IPS-15b (cell line): ENCODE measurements at regions not wholly inside any gene's neighbourhood (a gene's known extent, or its start where the extent isn't known, plus 50 kb on each side); places are given as distances from the start of the nearest gene placed in this dataset.

ENCODE experiments used
- H3K27me3 ChIP-seq: one replicate; pipeline ENCODE4 v1.6.1; 2013; ENCODE audit warnings: low read length; ENCODE audit not compliant: control insufficient read depth, insufficient read depth
- H3K36me3 ChIP-seq: one replicate; pipeline ENCODE4 v1.6.1; 2013; ENCODE audit warnings: low read length; ENCODE audit not compliant: control insufficient read depth, insufficient read depth
- H3K4me1 ChIP-seq: one replicate; pipeline ENCODE4 v1.6.1; 2013; ENCODE audit warnings: mild to moderate bottlenecking, low read length; ENCODE audit not compliant: control insufficient read depth, insufficient read depth
- H3K4me3 ChIP-seq: one replicate; pipeline ENCODE4 v1.5.1; 2013; ENCODE audit warnings: low read depth, low read length
- H3K9ac ChIP-seq: one replicate; pipeline ENCODE4 v1.6.1; 2013; ENCODE audit warnings: low read depth, mild to moderate bottlenecking, low read length
- H3K9me3 ChIP-seq: one replicate; pipeline ENCODE4 v1.6.1; 2013; ENCODE audit warnings: mild to moderate bottlenecking, low read length; ENCODE audit not compliant: control insufficient read depth, insufficient read depth

DNA sequence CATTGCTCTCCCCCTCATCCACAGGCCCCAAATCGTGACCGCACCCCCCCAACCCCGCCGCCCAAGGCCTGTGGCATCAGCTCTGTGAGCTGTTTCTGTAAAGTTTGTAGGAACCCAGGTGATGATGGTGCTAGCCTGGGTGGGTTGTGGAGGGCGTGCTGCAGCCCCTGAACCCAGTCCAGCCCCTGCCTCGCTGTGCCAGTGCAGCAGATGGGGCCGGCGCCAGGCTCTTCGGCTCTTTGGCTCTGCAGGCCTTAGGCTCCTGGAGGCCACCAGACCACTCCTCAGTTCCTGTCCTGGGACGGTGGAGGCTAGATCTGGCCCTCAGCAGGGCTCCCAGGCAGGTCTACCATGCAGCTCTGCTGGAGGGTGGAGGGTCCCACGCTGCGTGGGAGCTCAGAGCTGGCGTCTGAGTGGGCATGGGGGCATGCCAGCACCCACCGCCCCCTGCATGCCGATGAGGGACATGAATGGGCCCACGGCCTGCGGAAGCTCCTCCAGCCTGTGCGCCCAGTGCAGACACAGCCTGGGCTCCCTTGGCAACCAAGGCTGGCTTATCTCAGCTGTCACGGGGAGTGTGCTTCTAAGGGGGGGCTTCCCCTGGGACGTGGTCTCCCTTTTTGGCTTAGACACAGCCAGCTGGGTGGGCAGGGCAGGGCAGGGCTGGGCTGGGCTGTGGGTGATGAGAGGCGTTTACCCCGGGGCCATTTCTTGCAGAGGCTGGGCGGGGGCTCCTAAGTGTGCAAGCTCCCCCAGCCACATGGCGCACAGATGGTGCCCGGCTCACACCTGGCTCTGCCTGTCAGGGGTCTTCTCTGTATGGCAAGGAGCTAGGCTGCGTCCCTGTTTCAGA is 1187.6 kb downstream of the BRD1 start:
- Histone ChIP-seq H3K27me3 (no peaks in the 10 kb centered on the region), H3K4me3 (no peak overlapping the region), H3K36me3 (no peaks in the 10 kb centered on the region), H3K9ac (no peak overlapping the region), H3K9me3 (no peaks in the 10 kb centered on the region), H3K4me1 (no peaks in the 10 kb centered on the region)

- Histone ChIP-seq H3K9ac (no peak overlapping the region), H3K4me1 (no peaks in the 10 kb centered on the region), H3K9me3 (no peaks in the 10 kb centered on the region), H3K27me3 (no peaks in the 10 kb centered on the region), H3K36me3 (no peaks in the 10 kb centered on the region), H3K4me3 (no peak overlapping the region)
Measured at GRCh38 chr22:48639021-48639795, 1188.5 kb downstream of the BRD1 start.

GRCh38 chr22:48637231-48637630 is 1190.4 kb downstream of the BRD1 start:
- Histone ChIP-seq H3K36me3 (no peaks in the 10 kb centered on the region), H3K9ac (no peak overlapping the region), H3K4me1 (no peaks in the 10 kb centered on the region), H3K9me3 (no peaks in the 10 kb centered on the region), H3K27me3 (no peaks in the 10 kb centered on the region), H3K4me3 (no peak overlapping the region)

GRCh38 chr22:48636746-48637145 is 1190.9 kb downstream of the BRD1 start:
- H3K9ac ChIP-seq = no peak overlapping the region
- no peaks in the 10 kb centered on the region for H3K27me3 ChIP-seq
- no peaks in the 10 kb centered on the region for H3K36me3 ChIP-seq
- no peak overlapping the region for H3K4me3 ChIP-seq
- H3K9me3 ChIP-seq = no peaks in the 10 kb centered on the region
- no peaks in the 10 kb centered on the region for H3K4me1 ChIP-seq

- H3K27me3 ChIP-seq = no peaks in the 10 kb centered on the region
- no peaks in the 10 kb centered on the region for H3K4me1 ChIP-seq
- no peak overlapping the region for H3K4me3 ChIP-seq
- H3K36me3 ChIP-seq = no peaks in the 10 kb centered on the region
- H3K9ac ChIP-seq = no peak overlapping the region
- no peaks in the 10 kb centered on the region for H3K9me3 ChIP-seq
Measured at GRCh38 chr22:48635816-48636215, 1191.9 kb downstream of the BRD1 start.

DNA sequence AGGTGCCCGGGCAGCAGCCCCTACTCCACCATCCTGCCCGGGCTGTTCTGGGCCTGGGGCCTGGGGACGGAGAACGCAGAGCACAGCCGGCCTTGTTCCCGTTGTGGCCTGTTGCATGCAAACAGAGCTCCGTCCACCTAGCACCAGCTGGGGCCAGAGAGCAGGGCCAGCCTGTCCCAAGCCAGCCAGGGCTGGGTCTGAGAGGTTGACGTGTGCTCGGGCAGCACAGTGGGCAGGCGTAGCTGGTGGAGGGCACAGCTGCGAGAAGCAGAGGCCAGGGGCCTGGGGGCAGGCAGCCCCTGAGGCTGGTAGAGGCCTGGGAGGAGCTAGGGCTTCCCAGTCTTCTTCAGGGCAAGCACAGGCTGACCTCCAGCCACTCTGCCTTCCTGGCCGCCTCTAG is 1192.6 kb downstream of the BRD1 start:
- Histone ChIP-seq H3K27me3 (no peaks in the 10 kb centered on the region), H3K9ac (no peak overlapping the region)

GRCh38 chr22:48633996-48634836 is 1193.5 kb downstream of the BRD1 start:
- H3K36me3 ChIP-seq = no peaks in the 10 kb centered on the region
- no peaks in the 10 kb centered on the region for H3K9me3 ChIP-seq
- no peaks in the 10 kb centered on the region for H3K4me1 ChIP-seq

More for the DNA sequence above, 1192.6 kb downstream of the BRD1 start:
- Histone ChIP-seq H3K9me3 (no peaks in the 10 kb centered on the region), H3K4me3 (no peak overlapping the region), H3K36me3 (no peaks in the 10 kb centered on the region), H3K4me1 (no peaks in the 10 kb centered on the region)

DNA sequence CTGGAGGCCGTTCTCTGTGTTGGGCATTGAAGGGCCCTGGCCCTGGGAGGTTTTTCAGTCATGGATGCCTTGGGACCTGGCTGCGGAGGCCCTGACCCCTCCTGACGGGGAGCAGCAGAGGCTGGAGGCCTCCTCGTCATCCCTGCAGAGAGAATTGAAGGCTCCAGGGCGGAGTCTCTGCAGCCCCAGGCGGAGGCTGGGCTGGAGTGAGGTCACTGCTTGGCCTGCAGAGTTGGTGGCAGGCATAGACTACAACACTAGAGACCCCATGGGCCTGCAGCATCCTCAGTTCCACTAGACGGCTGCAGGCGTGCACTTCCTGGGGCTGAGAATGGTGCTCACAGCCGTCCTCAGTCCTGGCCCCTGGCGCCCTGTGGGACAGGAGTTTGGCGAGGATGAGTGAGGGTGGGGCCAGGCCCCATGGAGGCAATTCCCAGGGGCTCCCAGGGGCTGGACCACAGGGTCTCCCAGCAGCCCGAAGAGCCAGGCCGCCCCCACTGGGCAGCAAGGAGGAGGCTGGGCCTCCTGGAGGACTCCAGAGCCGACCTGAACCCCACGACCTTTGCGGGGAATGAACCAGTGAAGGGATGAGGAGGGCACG is 1194.9 kb downstream of the BRD1 start:
- no peak overlapping the region for H3K9ac ChIP-seq
- no peaks in the 10 kb centered on the region for H3K9me3 ChIP-seq
- H3K4me1 ChIP-seq = peaks cover 3% of the 10 kb centered on the region
- H3K4me3 ChIP-seq = no peak overlapping the region
- H3K27me3 ChIP-seq = no peaks in the 10 kb centered on the region
- H3K36me3 ChIP-seq = no peaks in the 10 kb centered on the region

More at GRCh38 chr22:48633996-48634836, 1193.5 kb downstream of the BRD1 start:
- H3K27me3 ChIP-seq = no peaks in the 10 kb centered on the region
- H3K4me3 ChIP-seq = no peak overlapping the region
- H3K9ac ChIP-seq = no peak overlapping the region

DNA sequence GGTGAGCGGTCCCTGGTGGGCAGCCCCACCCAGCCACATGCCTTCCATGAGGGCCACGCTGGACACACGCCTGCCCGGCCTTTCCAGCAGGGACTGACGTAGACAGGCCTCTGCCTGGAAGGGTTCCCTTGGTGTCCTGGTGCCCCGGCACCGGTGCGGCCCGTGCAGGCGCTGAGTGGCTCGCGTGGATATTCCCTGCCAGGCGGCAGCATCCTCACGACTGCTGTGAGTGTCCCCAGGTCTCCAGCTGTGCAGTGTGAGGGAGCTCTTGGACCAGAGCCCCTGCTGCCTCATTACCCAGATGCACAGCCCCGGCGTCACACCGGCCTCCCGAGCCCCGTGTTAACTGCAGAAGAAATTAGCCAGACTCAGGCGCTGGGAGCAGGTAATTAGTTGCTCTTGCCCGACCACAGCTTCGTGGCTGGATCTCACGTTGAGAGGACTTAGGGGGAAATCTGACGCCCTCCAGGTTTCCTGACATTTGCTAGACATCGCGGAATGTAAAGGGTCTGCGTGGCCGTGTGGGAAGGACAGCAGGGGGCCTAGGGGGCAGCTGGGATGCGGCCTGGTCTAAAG is 1196.3 kb downstream of the BRD1 start:
- H3K36me3 ChIP-seq = no peaks in the 10 kb centered on the region
- no peak overlapping the region for H3K9ac ChIP-seq
- H3K4me1 ChIP-seq = peaks cover 3% of the 10 kb centered on the region

DNA sequence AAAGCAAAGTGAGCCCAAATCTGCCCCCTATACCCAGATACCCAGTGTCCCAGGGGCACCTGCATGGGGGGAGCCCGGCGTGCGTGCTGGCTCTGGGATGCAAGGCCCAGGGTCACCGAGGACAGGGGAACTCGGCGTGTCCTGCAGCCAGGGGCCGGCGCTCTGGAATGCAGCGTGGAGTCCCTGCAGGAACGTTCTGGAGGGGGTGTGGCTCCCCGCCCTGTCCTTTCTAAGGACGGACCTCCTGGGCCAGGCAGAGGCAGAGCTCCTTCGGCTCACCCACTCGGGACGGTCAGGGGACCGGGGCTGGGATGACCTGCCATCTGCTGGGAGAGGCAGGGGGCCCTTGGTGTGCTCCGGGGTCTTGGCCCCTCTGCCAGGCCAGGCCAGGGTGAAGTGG is 1196.8 kb downstream of the BRD1 start:
- H3K9me3 ChIP-seq = no peaks in the 10 kb centered on the region
- H3K9ac ChIP-seq = no peak overlapping the region
- peaks cover 5% of the 10 kb centered on the region for H3K4me1 ChIP-seq
- no peak overlapping the region for H3K4me3 ChIP-seq
- no peaks in the 10 kb centered on the region for H3K36me3 ChIP-seq
- H3K27me3 ChIP-seq = no peaks in the 10 kb centered on the region

More for the DNA sequence above, 1196.3 kb downstream of the BRD1 start:
- Histone ChIP-seq H3K9me3 (no peaks in the 10 kb centered on the region), H3K4me3 (no peak overlapping the region), H3K27me3 (no peaks in the 10 kb centered on the region)

- Histone ChIP-seq H3K27me3 (no peaks in the 10 kb centered on the region), H3K4me1 (peaks cover 5% of the 10 kb centered on the region), H3K9ac (no peak overlapping the region), H3K9me3 (no peaks in the 10 kb centered on the region), H3K4me3 (no peak overlapping the region), H3K36me3 (no peaks in the 10 kb centered on the region)
Measured at GRCh38 chr22:48630433-48630754, 1197.3 kb downstream of the BRD1 start.
